ENCODE measurements at regions not wholly inside any gene's neighbourhood (a gene's known extent, or its start where the extent isn't known, plus 50 kb on each side); places are given as distances from the start of the nearest gene placed in this dataset.

DNA sequence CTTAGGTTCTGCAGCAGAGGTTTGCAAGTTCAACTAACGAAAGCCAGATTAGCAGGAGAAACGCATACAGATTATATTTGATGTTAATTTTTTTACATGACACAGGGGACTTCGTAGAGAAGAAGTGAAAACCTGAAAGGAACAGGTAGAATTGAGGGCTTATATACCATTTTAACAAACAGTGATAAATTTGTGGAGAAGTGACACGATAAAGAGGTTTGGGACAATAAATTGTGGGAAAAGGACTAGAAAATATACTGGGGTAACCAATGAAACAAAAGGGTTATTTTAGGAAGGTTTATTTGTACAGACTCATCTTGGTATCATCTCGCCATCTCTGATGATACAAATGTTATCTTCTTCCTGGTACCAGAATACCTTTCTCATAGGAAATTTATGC is 452.9 kb downstream of the SETD4 start:
- DNase-seq, result no peak
- intact Hi-C loops (cut with DNase I), result no loop called here
- Histone ChIP-seq H3K4me1 (replicated peaks in 1 of 2) (no peaks in the 10 kb centered on the region), H3K36me3 (replicated peaks in 1 of 2) (no peaks in the 10 kb centered on the region), H3K27ac (no peak overlapping the region), H3K4me3 (no peak overlapping the region), H3K9me3 (replicated peaks in 1 of 3) (no peaks in the 10 kb centered on the region), H3K27me3 (no peaks in the 10 kb centered on the region)
- no peak for TF ChIP-seq POLR2A (IDR thresholded peaks at IDR 0.05)
- TF ChIP-seq, protein P1, sequence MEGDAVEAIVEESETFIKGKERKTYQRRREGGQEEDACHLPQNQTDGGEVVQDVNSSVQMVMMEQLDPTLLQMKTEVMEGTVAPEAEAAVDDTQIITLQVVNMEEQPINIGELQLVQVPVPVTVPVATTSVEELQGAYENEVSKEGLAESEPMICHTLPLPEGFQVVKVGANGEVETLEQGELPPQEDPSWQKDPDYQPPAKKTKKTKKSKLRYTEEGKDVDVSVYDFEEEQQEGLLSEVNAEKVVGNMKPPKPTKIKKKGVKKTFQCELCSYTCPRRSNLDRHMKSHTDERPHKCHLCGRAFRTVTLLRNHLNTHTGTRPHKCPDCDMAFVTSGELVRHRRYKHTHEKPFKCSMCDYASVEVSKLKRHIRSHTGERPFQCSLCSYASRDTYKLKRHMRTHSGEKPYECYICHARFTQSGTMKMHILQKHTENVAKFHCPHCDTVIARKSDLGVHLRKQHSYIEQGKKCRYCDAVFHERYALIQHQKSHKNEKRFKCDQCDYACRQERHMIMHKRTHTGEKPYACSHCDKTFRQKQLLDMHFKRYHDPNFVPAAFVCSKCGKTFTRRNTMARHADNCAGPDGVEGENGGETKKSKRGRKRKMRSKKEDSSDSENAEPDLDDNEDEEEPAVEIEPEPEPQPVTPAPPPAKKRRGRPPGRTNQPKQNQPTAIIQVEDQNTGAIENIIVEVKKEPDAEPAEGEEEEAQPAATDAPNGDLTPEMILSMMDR (IDR thresholded peaks at IDR 0.05), result no peak
- WGBS, 4 donors, result 65 to 85% (median 75%) methylated on average over 5 of the region's 5 CpGs

DNA sequence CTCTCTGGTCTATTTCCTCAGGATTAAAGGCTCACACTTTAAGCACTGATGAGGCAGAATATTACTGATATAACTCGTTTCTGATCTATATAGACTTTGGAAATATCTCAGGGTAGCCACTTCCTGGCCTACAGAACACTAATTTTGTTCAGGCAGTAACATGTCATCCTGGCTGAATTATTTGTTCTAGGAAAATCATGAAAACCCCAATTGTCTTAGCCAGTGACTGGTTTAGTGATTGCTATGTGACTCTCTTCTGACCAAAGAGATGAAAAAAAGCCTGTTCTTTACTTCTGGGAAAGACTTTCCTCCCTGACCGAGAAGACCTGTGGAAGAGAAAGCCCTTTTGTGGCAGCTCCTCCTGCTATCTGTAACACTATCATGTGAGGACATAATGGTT is 453.7 kb downstream of the SETD4 start:
- whole genome bisulfite sequencing, 4 donors, result 52 to 74% (median 67%) methylated on average over 2 of the region's 2 CpGs
- Histone ChIP-seq H3K4me3 (no peak overlapping the region), H3K9me3 (replicated peaks in 1 of 3) (no peaks in the 10 kb centered on the region), H3K4me1 (replicated peaks in 1 of 2) (no peaks in the 10 kb centered on the region), H3K27ac (no peak overlapping the region), H3K36me3 (replicated peaks in 1 of 2) (no peaks in the 10 kb centered on the region), H3K27me3 (no peaks in the 10 kb centered on the region)
- no peak for TF ChIP-seq POLR2A (IDR thresholded peaks at IDR 0.05)
- TF ChIP-seq, protein P1 (IDR thresholded peaks at IDR 0.05), result no peak
- intact Hi-C loops (cut with DNase I), result no loop called here
- no peak for DNase-seq

DNA sequence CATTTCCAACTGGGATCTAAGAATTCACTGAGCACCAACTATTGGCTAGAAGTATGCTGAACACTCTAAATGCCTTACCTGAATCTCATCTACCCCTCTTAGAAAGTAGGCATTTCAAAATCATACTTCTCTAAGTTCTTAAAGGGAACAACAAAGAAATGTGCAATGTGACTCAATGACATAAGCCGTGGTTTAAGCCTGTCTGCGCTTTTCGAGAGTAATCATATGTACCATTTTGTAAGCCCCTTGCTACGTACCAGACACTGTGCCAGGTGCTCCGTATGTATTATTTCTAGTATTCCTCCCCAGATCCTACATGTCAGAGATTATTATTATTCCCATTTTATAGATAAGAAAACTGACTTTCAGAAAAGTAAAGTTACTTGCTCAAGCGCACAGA is 454.2 kb downstream of the SETD4 start:
- intact Hi-C loops (cut with DNase I), result no loop called here
- TF ChIP-seq, protein P1 (IDR thresholded peaks at IDR 0.05), result no peak
- no peak for TF ChIP-seq POLR2A (IDR thresholded peaks at IDR 0.05)
- no peak overlapping the region for H3K27ac ChIP-seq
- H3K9me3 ChIP-seq (replicated peaks in 1 of 3), result no peaks in the 10 kb centered on the region
- H3K4me3 ChIP-seq, result no peak overlapping the region
- H3K4me1 ChIP-seq (replicated peaks in 1 of 2), result no peaks in the 10 kb centered on the region
- no peak for DNase-seq
- WGBS, 4 donors, result 80 to 89% (median 86%) methylated on average over 6 of the region's 6 CpGs
- H3K27me3 ChIP-seq, result no peaks in the 10 kb centered on the region
- no peaks in the 10 kb centered on the region for H3K36me3 ChIP-seq (replicated peaks in 1 of 2)

DNA sequence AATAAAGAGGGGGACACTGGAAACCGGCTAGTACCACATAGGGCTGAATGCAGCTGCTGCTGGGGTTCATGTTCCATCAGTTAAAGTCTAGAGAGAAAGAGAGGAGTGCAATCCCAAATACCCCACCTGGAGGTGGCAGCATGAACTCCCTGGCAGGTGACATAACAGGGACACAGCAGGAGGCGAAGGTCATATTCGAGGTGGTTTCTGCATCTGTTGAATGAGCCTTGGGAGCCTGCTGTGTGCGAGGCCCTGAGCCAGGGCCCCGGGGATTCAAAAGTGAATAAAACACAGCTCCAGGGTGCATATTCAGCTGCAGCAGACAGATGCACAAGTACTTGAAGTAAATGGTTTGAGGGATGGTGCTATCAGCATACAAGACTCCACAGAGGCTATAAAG is 456.8 kb downstream of the SETD4 start:
- DNase-seq, result no peak
- intact Hi-C loops (cut with DNase I), result no loop called here
- no peak overlapping the region for H3K27ac ChIP-seq
- H3K27me3 ChIP-seq, result no peaks in the 10 kb centered on the region
- no peaks in the 10 kb centered on the region for H3K9me3 ChIP-seq (replicated peaks in 1 of 3)
- no peaks in the 10 kb centered on the region for H3K4me1 ChIP-seq (replicated peaks in 1 of 2)
- H3K4me3 ChIP-seq, result no peak overlapping the region
- H3K36me3 ChIP-seq (replicated peaks in 1 of 2), result no peaks in the 10 kb centered on the region
- 72 to 84% (median 80%) methylated on average over 5 of the region's 5 CpGs for WGBS, 4 donors
- TF ChIP-seq POLR2A (IDR thresholded peaks at IDR 0.05), result no peak
- TF ChIP-seq, protein P1 (IDR thresholded peaks at IDR 0.05), result no peak

Data from adrenal gland (tissue), 9 donors.